HG02884 (cell line): ENCODE measurements at regions not wholly inside any gene's neighbourhood (a gene's known extent, or its start where the extent isn't known, plus 50 kb on each side); places are given as distances from the start of the nearest gene placed in this dataset.

Experiments
- ATAC-seq: cut with Tn5 transposase; IDR thresholded peaks from one replicate; pipeline ENCODE4 v1.9.1; 2021; ENCODE audit warnings: mild to moderate bottlenecking, moderate library complexity; ENCODE audit not compliant: unreplicated experiment

DNA sequence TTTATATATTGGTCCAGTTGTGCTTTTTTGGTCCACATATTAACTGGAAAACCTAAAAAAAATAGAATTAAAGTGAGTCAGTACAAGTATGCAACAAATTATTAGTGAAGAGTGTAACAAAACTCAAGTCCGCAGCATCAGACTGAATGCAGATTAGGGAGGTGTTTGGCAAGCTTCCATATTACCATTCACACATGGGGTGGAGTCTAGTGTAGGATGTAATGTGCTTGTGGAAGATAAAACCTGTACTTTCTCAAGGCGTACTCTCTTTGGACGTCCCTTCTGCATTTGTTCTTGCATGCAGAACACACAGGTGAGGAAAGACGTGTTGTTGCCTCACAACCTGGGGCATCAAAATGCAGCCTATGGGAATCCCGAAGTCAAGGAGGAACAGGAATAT lies 668.7 kb downstream of the MRPL39 start:
- no peak for ATAC-seq

GRCh38 chr21:24935991-24936390 lies 671.3 kb downstream of the MRPL39 start:
- ATAC-seq = no peak

DNA sequence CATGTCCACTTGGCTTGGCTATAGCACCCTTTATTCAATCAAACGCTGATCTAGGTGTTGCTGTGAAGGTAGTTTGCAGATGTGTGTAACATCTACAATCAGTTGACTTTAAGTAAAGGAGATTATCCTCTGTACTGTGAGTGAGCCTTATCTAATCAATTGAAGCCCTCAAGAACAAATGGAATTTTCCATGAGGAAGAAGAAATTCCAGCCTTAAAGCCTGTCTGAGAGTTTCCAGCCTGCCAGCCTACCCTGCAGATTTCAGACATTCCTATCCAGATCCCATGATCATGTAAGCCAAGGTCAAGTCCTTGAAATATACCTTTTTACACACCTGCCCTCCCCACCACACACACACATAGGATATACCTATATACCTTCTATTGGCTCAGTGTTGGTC lies 696.7 kb downstream of the MRPL39 start:
- ATAC-seq = no peak

GRCh38 chr21:24903994-24904635 lies 703.2 kb downstream of the MRPL39 start:
- no peak for ATAC-seq

GRCh38 chr21:24899138-24899537 lies 708.1 kb downstream of the MRPL39 start:
- peak; percentile 50 for ATAC-seq

DNA sequence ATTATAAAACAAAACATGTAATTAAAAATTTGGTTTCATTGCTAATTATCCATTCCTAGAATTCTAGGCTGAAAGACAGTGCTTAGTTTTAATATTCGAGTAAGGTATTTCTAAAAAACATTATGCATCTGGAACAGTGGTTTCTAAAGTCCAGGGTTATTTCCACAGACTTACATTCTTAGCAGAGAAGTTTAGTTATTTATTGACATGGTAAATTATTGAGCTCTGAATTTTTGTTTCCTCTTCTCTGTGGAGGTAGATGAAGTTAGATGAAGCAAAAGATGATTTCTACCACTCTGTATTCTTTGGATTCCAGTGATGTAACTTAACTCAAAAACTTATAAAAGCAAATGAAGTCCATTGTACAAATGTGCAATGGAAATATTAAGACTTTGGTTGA lies 709.4 kb downstream of the MRPL39 start:
- no peak for ATAC-seq

DNA sequence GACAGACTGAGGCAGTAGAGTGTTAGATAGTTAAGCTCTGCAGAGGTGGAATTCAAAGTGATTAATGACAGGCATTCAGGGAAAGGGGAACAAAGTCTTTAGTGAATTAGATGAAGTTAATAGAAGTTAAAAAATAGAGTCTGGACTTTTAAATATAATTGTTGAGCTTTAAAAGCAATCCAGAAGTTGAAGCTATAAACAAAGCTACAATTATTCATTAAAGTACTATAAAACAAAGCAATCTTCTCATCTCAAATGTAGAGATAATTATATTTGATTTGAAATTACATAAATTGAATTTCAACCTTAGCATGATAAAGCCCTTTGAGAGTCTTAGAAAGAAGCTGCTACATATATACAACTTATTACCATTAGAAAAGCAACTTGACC lies 710.6 kb downstream of the MRPL39 start:
- no peak for ATAC-seq

DNA sequence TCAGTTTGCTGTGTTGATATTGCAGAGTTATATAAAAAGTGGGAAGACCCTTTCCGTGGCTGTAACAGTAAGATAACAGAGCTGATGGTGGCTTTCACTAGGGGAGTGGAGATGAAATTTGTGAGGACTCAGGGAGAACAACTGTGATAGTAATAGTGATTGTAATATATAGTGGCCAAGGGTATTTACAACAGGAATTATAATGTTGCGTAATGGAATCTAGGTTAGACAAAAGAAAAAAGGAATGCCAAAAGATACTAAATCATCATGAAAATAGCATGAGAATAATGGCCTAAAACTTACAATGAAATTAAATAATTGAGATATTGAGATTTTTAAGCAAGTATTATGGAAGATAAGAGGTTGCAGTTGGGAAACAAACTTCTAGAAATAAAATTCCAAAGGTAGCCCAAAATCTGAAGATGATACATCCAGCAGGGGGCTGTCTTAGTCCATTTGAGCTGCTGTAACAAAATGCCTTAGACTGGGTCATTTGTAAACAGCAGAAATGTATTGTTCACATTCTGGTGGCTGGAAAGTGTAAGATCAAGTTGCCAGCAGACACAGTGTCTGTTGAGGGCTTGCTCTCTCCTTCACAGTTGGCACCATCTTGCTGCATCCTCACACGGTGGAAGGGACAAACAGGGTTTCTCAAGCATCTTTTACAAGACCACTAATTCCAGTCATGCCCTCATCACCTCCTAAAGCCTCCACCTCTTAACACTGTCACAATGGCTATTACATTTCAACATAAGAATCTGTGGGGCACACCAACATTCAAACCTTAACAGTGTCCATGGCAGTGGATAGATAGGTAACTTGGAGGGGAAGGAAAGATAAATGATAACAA lies 711.2 kb downstream of the MRPL39 start:
- ATAC-seq = peak; percentile 67

DNA sequence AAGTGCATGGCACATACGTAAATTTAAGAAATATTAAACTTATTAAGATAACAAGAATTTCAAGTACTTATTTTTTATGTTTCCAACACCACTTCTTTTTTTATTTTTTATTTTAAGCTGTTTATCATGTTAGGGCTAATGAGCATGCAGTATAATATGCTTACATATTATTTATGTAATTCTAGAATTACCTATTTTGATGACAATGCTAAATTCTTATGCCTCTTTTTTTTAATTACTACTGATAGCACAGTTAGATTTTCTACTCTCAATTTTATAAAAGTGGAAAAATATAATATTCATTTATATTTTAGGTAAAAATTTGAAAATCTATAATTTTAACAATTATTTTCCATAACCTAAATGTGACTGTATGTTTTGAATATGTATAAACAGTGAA lies 713.0 kb downstream of the MRPL39 start:
- no peak for ATAC-seq

DNA sequence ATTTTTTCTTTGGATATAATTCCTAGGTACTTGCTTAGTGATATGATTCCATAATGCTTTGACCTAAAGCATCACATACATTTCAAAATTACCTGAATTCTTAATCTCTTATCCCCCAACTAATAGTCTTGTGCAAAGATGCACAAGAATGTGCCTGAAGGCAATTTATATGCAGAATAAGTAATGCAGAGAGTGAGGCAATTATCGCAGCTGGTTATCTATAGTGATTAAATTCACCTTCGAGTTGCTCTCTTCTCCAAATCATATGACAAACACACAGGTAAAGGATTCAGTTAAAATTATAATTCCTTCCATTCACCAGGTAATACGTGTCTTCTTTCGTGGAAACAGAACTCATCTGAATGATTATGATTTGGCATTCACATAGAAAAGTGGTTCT lies 717.3 kb downstream of the MRPL39 start:
- no peak for ATAC-seq

- ATAC-seq = no peak
Observed at GRCh38 chr21:24881506-24881905, 725.8 kb downstream of the MRPL39 start.

GRCh38 chr21:24870633-24871032 lies 736.6 kb downstream of the MRPL39 start:
- ATAC-seq = no peak

DNA sequence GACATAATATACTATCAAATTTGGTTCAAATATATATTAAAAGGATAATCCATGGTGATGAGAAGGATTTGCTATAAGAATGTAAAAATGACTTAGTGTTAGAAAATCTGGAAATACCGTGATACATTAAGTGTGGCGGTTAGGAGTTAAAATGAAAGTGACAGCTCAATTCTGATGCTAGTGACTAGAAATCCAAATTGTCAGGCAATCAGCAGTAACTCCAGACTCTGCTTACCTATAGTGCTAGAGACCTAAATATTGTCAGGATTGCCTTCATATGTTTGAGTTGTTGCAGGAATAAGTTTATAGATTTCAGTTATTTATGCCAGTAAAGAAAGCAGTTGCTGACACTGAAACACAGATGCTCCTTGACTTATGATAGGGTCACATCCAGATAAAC lies 737.4 kb downstream of the MRPL39 start:
- ATAC-seq = no peak

DNA sequence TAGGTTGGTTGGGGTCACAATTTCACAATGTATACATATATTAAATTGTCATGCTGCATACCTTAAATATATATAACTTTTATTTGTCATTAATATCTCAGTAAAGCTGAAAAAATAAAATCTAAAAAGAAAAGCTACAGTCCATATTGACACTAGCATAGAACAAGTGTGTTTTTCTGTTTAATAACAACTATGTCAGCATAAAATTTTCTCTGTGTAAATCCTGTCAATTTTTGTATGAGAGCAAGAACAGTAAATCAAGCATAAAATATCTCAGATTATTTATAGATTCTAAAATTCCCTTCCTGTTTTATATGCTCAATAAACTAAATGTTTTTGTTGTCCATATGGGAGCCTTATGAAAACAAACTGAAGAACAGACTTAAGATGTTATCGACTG lies 739.2 kb downstream of the MRPL39 start:
- no peak for ATAC-seq

DNA sequence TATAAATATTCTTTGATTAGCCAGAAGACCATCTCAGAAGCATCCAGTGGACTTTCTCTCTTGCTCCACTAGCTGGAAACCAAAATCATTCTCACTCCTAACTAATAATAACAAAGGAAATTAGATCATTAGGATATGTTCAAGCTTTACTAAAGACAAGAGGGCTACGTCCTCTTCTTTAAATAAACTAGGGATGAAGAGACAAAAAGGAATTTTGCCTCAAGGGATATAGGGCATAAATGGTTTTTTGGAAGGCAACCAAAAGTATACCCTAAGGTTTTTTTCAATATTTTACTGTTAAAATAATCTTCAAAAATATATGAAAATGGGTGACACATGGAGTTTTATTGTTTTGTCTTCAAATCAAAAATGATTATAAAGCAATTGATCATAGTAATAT lies 745.8 kb downstream of the MRPL39 start:
- ATAC-seq = no peak

- no peak for ATAC-seq
Observed at GRCh38 chr21:24856326-24856725, 751.0 kb downstream of the MRPL39 start.

DNA sequence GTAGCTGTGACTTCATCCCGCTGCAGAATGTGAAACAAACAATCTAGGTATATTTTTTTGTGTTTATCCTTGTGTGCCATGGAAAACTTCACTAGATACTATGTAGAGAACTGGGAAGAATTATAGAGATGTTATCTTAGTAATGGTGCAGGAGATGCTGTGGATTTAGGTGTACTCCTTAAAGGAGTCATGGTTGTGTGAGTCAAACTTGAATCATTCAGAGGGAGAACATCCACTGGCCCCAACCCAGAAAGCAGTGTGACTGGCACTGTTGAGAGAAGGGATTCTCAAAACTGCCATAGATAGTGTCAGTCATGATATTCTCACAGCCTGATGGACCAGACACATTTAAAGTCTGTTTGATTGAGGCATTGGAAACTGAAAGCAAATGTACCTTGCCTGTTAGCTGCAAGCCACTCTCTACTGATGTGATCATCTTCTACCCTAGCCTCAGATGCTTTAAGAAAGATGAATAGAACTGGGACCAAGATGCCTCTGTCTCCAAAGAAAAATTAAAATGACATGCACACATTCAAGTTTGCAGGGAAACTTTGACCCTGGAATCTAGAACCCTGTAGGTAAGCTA lies 754.6 kb downstream of the MRPL39 start:
- ATAC-seq = no peak

GRCh38 chr21:24850121-24850520 lies 757.2 kb downstream of the MRPL39 start:
- no peak for ATAC-seq

DNA sequence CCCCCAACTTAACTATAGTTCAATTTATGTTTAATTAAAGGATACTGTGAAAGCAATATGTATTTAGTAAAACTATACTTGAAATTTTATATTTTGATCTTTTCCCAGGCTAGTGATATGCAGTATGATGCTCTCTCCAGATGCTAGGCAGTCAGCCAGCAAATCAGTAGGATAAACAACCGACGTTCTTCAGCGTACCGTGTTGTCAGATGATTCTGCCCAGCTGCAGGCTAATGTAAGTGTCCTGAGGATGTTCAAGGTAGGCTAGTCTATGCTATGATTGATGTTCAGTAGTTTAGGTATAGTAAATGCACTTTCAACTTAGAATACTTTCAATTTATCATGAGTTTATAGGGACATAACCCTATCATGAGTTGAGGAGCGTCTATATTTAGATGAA lies 762.6 kb downstream of the MRPL39 start:
- ATAC-seq = no peak

DNA sequence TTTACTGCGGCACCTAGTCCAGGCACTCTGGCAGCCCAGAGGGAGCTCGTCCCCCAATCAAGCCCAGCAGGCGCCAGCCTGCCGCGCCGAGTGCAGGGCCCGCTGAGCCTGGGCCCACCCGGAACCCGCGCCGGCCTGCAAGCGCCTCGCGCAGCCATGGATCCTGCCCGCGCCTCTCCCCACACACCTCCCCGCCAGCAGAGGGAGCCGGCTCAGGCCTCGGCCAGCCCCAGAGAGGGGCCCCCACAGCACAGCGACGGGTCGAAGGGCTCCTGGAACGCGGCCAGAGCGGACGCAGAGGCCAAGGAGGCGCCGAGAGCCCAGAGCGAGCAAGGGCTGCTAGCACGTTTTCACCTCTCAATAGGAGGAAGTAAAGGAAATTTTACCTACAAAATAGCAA lies 767.0 kb downstream of the MRPL39 start:
- ATAC-seq = no peak

DNA sequence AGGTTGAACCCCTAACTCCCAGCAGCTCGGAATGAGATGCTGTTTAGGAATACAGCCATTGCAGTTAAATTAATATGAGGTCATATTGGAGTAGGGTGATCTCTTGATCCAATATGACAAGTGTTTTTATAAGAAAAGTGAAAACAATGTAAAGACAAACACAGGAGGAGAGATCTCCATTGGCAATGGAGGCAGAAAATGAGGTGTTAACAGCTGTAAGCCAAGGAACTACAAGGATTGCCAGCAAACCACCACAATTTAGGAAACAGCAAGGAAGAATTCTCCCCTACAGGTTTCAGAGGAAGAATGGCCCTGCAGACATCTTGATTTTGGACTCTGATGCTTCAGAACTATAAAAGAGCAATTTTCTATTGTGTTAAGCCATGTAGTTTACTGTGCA lies 774.3 kb downstream of the MRPL39 start:
- ATAC-seq = no peak

GRCh38 chr21:24829397-24829796 lies 777.9 kb downstream of the MRPL39 start:
- no peak for ATAC-seq
